CD4-positive, alpha-beta T cell treated with Interleukin-4 for 1 hour (primary cell): ENCODE measurements at regions not wholly inside any gene's neighbourhood (a gene's known extent, or its start where the extent isn't known, plus 50 kb on each side); places are given as distances from the start of the nearest gene placed in this dataset.
"Not testable (repeated sequence)": the region's sequence is repeated elsewhere in the genome, so short reads cannot be mapped to it uniquely, and the experiment has no call there.

ENCODE experiments used
- DNase-seq, 2 donors: peaks; one replicate each; pipeline ENCODE4 v3.0.0-alpha.2; 2020 to 2022

DNA sequence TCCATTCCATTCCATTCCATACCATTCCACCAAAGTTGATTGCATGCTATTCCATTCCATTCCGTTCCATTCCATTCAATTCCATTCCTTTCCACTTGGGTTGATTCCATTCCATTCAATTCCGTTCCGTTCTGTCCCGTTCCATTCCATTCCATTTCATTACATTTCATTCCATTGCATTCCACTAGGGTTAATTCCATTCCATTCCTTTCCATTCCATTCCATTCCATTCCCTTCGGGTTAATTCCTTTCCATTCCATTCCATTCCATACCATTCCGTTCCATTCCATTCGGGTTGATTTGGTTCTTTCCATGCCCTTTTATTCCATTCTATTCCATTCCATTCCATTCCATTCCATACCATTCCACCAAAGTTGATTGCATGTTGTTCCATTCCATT, 131.9 kb downstream of the CWH43 start:
- DNase-seq: not testable (repeated sequence)

DNA sequence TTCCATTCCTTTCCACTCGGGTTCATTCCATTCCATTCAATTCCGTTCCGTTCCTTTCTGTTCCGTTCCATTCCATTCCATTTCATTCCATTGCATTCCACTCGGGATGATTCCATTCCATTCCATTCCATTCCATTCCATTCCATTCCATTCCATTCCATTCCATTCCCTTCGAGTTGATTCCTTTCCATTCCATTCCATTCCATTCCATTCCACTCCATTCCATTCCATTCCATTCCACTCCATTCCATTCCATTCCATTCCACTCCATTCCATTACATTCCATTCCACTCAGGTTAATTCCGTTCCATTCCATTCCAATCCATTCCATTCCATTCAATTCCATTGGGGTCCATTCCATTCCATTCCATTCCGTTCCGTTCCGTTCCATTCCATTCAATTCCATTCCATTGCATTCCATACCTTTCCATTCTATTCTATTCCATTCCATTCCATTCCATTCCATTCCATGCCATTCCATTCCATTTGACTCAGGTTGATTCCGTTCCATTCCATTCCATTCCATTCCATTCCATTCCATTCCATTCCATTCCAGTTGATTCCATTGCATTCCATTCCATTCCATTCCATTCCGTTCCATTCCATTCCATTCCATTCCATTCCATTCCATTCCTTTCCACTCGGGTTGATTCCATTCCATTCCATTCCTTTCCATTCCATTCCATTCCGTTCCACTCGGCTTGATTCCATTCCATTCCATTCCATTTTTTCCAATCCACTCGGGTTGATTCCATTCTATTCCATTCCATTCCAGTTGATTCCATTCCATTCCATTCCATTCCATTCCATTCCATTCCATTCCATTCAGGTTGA, 132.5 kb downstream of the CWH43 start:
- not testable (repeated sequence) for DNase-seq

DNA sequence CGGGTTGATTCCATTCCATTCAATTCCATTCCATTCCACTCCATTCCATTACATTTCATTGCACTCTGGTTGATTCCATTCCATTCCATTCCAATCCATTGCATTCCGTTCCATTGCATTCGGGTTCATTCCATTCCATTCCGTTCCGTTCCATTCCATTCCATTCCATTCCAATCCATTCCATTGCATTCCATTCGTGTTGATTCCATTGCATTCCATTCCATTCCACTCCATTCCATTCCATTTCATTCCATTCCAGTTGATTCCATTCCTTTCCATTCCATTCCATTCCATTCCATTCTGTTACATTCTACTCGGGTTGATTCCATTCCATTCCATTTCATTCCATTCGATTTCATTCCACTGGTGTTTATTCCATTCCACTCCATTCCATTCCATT, 133.3 kb downstream of the CWH43 start:
- DNase-seq: not testable (repeated sequence)

DNA sequence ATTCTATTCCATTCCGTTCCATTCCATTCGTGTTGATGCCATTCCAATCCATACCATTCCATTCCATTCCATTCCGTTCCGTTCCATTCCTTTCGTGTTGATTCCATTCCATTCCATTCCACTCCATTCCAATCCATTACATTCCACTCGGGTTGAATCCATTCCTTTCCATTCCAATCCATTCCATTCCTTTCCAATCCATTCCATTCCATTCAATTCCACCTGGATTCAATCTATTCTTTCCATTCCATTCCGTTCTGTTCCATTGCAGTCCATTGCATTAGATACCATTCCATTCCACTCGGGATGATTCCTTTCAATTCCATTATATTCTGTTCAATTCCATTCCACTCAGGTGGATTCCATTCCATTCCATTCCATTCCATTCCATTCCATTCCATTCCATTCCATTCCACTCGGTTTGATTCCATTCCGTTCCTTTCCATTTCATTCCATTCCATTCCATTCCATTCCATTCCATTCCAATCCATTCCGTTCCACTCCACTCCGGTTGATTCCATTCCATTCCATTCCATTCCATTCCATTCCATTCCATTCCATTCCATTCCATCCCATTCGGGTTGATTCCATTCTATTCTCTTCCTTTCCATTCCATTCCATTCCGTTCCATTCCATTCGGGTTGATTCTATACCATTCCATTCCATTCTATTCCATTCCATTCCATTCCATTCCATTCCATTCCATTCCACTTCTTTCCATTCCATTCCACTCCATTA, 134.1 kb downstream of the CWH43 start:
- not testable (repeated sequence) for DNase-seq

DNA sequence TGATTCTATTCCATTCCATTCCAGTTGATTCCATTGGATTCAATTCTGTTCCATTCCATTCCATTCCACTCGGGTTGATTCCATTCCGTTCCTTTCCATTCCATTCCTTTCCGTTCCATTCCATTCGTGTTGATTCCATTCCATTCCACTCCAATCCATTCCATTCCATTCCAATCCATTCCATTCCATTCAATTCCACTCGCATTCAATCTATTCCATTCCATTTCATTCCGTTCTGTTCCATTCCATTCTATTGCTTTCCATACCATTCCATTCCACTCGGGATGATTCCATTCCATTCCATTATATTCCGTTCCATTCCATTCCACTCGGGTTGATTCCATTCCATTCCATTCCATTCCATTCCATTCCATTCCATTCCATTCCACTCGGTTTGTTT, 134.7 kb downstream of the CWH43 start:
- DNase-seq: not testable (repeated sequence)

DNA sequence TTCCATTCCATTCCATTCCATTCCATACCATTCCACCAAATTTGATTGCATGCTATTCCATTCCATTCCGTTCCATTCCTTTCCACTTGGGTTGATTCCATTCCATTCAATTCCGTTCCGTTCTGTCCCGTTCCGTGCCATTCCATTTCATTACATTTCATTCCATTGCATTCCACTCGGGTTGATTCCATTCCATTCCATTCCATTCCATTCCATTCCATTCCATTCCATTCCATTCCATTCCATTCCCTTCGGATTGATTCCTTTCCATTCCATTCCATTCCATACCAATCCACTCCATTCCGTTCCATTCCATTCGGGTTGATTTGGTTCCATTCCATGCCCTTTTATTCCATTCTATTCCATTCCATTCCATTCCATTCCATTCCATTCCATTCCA, 140.4 kb downstream of the CWH43 start:
- not testable (repeated sequence) for DNase-seq

DNA sequence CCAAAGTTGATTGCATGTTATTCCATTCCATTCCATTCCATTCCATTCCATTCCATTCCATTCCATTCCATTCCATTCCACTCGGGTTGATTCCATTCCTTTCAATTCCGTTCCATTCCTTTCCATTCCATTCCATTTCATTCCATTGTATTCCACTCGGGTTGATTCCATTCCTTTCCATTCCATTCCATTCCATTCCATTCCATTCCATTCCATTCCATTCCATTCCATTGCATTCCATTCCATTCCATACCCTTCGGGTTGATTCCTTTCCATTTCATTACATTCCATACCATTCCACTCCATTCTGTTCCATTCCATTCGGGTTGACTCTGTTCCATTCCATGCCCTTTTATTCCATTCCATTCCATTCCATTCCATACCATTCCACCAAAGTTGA, 140.8 kb downstream of the CWH43 start:
- DNase-seq: not testable (repeated sequence)

DNA sequence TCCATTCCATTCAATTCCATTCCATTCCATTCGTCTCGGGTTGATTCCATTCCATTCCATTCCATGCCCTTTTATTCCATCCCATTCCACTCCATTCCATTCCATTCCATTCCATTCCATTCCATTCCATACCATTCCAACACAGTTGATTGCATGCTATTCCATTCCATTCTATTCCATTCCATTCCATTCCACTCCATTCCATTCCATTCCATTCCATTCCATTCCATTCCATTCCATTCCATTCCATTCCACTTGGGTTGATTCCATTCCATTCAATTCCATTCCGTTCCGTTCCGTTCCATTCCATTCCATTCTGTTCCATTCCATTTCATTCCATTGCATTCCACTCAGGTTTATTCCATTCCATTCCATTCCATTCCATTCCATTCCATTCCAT, 143.3 kb downstream of the CWH43 start:
- not testable (repeated sequence) for DNase-seq

DNA sequence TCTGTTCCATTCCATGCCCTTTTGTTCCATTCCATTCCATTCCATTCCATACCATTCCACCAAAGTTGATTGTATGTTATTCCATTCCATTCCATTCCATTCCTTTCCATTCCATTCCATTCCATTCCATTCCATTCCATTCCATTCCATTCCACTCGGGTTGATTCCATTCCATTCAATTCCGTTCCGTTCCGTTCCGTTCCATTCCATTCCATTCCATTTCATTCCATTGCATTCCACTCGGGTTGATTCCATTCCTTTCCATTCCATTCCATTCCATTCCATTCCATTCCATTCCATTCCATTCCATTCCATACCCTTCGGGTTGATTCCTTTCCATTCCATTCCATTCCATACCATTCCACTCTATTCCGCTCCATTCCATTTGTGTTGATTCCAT, 143.8 kb downstream of the CWH43 start:
- not testable (repeated sequence) for DNase-seq

DNA sequence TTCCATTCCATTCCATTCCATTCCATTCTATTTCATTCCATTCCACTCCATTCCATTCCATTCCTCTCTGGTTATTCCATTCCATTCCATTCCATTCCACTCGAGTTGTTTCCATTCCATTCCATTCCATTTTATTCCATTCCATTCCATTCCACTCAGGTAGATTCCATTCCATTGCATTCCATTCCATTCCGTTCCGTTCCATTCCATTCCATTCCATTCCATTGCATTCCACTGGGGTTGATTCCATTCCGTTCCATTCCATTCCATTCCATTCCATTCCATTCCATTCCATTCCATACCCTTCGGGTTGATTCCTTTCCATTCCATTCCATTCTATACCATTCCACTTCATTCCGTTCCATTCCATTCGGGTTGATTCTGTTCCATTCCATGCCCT, 144.6 kb downstream of the CWH43 start:
- not testable (repeated sequence) for DNase-seq

DNA sequence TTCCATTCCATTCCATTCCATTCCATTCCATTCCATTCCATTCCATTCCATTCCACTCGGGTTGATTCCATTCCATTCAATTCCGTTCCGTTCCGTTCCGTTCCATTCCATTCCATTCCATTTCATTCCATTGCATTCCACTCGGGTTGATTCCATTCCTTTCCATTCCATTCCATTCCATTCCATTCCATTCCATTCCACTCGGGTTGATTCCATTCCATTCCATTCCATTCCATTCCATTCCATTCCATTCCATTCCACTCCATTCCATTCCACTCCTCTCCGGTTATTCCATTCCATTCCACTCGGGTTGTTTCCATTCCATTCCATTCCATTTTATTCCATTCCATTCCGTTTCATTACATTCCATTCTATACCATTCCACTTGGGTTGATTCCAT, 151.0 kb downstream of the CWH43 start:
- not testable (repeated sequence) for DNase-seq

DNA sequence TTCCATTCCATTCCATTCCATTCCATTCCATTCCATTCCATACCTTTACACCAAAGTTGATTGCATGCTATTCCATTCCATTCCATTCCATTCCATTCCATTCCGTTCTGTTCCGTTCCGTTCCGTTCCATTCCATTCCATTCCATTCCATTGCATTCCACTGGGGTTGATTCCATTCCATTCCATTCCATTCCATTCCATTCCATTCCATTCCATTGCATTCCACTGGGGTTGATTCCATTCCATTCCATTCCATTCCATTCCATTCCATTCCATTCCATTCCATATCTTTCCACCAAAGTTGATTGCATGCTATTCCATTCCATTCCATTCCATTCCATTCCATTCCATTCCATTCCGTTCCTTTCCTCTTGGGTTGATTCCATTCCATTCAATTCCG, 151.9 kb downstream of the CWH43 start:
- not testable (repeated sequence) for DNase-seq

DNA sequence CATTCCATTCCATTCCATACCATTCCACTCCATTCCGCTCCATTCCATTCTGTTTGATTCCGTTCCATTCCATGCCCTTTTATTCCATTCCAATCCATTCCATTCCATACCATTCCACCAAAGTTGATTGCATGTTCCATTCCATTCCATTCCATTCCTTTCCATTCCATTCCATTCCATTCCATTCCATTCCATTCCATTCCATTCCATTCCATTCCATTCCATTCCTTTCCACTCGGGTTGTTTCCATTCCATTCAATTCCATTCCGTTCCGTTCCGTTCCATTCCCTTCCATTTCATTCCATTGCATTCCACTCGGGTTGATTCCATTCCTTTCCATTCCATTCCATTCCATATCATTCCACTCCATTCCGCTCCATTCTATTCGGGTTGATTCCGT, 152.7 kb downstream of the CWH43 start:
- not testable (repeated sequence) for DNase-seq

DNA sequence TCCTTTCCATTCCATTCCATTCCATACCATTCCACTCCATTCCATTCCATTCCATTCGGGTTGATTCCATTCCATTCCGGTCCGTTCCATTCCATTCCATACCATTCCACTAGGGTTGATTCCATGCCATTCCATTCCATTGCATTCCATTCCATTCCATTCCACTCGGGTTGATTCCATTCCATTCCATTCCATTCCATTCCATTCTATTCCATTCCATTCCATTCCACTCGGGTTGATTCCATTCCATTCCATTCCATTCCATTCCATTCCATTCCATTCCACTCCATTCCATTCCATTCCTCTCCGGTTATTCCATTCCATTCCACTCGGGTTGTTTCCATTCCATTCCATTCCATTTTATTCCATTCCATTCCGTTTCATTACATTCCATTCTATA, 153.4 kb downstream of the CWH43 start:
- DNase-seq: not testable (repeated sequence)

DNA sequence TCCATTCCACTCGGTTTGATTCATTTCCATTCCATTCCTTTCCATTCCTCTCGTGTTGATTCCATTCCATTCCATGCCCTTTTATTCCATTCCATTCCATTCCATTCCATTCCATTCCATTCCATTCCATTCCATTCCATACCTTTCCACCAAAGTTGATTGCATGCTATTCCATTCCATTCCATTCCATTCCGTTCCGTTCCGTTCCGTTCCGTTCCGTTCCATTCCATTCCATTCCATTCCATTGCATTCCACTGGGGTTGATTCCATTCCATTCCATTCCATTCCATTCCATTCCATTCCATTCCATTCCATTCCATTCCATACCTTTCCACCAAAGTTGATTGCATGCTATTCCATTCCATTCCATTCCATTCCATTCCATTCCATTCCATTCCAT, 154.3 kb downstream of the CWH43 start:
- peak in 1 of 2 donors; percentile 16 for DNase-seq

DNA sequence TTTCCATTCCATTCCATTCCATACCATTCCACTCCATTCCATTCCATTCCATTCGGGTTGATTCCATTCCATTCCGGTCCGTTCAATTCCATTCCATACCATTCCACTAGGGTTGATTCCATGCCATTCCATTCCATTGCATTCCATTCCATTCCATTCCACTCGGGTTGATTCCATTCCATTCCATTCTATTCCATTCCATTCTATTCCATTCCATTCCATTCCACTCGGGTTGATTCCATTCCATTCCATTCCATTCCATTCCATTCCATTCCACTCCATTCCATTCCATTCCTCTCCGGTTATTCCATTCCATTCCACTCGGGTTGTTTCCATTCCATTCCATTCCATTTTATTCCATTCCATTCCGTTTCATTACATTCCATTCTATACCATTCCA, 155.9 kb downstream of the CWH43 start:
- not testable (repeated sequence) for DNase-seq

DNA sequence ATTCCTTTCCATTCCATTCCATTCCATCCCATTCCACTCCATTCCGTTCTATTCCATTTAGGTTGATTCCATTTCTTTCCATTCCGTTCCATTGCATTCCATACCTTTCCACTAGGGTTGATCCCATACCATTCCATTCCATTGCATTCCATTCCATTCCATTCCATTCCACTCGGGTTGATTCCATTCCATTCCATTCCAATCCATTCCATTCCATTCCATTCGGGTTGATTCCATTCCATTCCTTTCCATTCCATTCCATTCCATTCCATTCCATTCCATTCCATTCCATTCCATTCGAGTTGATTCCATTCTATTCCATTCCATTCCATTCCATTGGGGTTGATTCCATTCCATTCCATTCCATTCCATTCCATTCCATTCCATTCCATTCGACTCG, 161.1 kb downstream of the CWH43 start:
- not testable (repeated sequence) for DNase-seq

DNA sequence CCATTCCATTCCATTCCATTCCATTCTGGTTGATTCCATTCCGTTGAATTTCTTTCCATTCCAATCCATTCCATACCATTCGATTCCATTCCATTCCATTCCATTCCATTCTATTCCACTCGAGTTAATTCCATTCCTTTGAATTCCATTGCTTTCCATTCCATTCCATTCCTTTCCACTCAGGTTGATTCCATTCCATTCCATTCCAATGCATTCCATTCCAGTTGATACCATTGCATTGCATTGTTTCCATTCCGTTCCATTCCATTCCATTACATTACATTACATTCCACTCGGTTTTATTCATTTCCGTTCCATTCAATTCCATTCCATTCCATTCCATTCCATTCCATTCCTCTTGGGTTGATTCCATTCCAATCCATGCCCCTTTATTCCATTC, 161.5 kb downstream of the CWH43 start:
- not testable (repeated sequence) for DNase-seq

DNA sequence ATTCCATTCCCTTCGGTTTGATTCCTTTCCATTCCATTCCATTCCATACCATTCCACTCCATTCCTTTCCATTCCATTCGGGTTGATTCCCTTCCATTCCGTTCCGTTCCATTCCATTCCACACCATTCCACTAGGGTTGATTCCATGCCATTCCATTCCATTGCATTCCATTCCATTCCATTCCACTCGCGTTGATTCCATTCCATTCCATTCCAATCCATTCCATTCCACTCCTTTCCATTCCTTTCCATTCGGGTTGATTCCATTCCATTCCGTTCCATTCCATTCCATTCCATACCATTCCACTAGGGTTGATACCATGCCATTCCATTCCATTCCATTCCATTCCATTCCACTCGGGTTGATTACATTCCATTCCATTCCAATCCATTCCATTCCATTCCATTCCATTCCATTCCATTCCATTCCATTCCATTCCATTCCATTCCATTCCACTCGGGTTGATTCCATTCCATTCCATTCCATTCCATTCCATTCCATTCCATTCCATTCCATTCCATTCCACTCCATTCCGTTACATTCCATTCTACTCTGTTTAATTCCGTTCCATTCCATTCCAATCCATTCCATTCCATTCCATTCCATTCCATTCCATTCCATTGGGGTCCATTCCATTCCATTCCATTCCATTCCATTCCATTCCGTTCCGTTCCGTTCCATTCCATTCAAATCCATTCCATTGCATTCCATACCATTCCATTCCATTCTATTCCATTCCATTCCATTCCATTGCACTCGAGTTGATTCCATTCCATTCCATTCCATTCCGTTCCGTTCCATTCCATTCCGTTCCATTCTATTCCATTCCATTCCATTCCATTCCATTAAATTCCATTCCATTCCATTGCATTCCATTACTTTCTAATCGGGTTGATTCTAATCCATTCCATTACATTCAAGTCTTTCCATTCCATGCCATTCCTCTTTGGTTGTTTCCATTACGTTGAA, 163.2 kb downstream of the CWH43 start:
- not testable (repeated sequence) for DNase-seq

DNA sequence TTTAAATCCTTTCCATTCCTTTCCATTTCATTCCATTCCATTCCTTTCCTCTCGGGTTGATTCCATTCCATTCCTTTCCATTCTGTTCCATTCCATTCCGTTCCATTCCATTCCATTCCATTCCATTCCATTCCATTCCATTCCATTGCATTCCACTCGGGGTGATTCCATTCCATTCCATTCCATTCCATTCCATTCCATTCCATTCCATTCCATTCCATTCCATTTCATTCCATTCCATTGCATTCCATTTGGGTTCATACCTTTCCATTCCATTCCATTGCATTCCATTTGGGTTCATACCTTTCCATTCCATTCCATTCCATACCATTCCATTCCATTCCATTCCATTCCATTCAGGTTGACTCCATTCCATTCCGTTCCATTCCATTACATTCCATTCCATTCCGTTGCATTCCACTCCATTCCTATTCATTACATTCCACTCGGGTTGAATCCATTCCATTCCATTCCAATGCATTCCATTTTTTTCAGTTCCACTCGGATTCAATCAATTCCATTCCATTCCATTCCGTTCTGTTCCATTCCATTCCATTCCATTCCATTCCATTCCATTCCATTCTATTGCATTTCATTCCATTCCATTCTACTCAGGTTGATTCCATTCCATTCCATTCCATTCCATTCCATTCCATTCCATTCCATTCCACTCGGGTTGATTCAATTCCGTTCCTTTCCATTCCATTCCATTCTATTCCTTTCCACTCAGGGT, 164.4 kb downstream of the CWH43 start:
- not testable (repeated sequence) for DNase-seq

DNA sequence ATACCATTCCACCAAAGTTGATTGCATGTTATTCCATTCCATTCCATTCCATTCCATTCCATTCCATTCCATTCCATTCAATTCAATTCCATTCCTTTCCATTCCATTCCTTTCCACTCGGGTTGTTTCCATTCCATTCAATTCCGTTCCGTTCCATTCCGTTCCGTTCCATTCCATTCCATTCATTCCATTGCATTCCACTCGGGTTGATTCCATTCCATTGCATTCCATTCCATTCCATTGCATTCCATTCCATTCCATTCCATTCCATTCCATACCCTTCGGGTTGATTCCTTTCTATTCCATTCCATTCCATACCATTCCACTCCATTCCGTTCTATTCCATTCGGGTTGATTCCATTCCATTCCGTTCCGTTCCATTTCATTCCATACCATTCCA, 166.9 kb downstream of the CWH43 start:
- not testable (repeated sequence) for DNase-seq
